Fibroblast of skin of left biceps (primary cell): ENCODE measurements at regions not wholly inside any gene's neighbourhood (a gene's known extent, or its start where the extent isn't known, plus 50 kb on each side); places are given as distances from the start of the nearest gene placed in this dataset.
"Not testable (repeated sequence)": the region's sequence is repeated elsewhere in the genome, so short reads cannot be mapped to it uniquely, and the experiment has no call there.

ENCODE experiments used
- DNase-seq, 2 experiments: peaks; one replicate each; pipeline ENCODE4 v3.0.0-alpha.2; 2013; ENCODE audit warnings: low read depth in 2 of 2

- no peak for DNase-seq
Observed at GRCh38 chr2:45114221-45114955, 105.1 kb upstream of the SIX2 start.

GRCh38 chr2:45112750-45113149 lies 103.5 kb upstream of the SIX2 start:
- DNase-seq: no peak

DNA sequence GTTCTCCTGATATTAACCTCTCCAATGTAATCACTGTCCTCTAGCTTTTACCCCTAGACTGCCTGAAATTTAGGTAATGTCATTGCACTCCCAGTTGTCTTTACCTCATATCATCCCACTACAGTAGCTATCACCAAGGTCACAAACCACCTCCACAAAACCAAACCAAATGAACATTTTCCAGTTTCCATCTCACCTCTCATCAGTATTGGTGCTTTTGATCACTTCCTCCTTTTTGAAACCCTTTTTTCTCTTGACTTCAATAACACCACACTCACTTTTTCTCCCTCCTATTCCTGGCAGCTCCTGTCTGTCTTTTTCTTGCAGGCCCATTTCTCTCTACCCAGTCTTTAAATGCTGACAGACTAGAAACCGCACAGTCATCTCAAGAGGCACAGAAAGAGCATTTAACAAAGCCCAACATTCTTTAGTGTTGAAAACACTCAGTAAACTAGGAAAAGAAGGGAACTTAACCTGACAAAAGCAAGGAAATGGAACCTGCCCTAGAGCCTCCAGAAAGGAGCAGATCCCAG lies 95.9 kb upstream of the SIX2 start:
- DNase-seq: no peak

GRCh38 chr2:45104429-45104828 lies 95.2 kb upstream of the SIX2 start:
- DNase-seq: no peak

DNA sequence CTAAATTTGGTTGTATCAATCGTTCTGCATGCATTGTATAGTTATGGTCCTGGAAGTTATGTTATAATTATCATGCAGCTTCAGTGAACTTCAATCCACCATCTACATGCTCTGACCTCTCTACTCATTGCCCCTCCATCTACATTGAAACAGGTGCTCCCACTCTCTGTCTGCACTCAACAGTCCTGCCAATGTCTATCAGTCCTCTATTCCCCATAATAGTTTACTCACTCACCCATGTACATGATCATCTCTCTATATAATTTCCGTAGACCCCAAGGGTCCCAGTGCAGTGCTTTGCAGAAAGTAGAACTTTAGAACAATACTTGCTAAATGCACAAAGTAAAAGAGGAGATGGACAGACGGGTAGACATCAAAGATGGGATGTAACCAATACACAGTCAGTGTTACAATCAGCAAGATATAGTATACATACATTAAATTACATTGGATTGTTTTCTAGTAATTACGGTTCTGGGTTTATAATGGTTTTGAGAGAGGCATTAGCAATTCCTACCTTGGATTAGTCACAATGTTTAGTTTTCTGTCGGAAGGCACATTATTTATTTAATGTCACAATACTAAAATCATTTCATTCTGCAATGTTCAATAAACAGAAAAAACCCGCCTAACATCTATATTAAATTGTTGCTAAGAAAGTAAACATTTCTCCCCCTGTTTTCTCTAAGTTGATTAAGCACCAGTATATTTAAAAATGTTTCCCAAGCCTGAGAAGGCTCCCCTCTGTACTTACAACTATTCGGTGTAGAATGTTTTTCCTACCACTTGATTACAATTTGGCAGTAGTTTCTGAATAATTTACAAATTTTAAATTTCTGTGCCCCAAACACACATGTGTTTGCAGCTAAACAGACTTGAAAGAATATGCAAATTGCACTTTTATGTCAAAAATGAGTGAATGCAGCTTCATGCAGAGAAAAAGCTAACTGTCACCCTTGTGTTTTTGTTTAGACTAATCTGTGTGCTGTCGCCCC lies 94.4 kb upstream of the SIX2 start:
- DNase-seq: no peak

DNA sequence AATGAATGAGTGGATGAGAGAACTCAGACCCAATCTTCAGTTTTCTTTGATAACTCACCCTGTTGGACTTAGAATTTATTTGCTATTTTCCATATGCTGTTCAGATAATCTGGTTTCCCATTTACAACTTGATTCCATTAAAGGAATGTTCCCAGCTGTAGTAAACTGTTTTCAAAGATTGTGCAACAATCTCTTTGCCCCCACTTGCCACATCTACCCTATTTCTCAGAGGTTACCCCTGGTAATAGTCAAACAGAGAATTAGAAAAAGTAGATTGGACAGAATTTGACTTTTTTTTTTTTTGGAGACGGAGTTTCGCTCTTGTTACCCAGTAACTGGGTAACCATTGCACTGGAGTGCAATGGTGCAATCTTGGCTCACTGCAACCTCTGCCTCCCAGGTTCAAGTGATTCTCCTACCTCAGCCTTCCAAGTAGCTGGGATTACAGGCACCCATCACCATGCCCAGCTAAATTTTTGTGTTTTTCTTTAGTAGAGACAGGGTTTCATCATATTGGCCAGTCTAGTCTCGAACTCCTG lies 93.4 kb upstream of the SIX2 start:
- no peak for DNase-seq

DNA sequence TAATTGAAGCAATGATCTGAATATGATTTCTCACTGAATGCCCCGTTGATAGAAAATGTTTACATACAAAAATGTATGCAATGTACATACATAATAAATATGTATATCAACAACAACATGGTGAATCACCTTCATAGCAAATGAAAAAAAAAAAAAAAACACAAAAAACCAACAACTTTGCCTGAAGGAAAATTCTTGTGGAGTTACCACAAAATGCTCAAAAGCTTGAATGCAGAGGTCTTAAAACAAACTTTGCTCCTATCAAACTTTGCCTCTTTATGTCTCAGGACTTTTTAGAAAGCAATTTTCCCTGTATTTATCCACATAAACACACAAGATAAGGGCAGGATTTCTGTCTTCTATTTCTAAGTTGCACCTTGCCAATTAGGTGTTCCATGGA lies 92.9 kb upstream of the SIX2 start:
- DNase-seq: no peak

GRCh38 chr2:45096996-45097395 lies 87.7 kb upstream of the SIX2 start:
- DNase-seq: no peak

- DNase-seq: not testable (repeated sequence)
Observed at GRCh38 chr2:45096038-45096437, 86.8 kb upstream of the SIX2 start.

DNA sequence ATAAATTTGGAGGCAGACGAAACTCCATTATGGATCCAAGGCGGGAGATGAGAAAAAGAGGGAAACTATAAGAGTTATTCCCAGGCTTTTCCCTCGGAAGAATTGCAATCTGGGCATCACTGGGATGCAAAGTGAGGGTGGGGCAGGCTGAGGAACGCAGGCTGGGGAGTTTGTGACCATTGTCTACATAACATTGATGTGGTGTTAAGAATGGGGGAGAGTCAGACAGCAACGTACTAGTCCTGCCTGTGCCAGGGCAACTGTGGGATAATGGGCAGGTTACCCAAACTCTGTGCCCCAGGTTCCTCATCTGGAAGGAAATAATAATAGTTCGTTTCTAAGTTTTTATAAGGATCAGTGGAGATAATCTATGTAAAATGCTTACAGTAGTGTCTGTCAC lies 84.4 kb upstream of the SIX2 start:
- no peak for DNase-seq

GRCh38 chr2:45093181-45093580 lies 83.9 kb upstream of the SIX2 start:
- DNase-seq: no peak

DNA sequence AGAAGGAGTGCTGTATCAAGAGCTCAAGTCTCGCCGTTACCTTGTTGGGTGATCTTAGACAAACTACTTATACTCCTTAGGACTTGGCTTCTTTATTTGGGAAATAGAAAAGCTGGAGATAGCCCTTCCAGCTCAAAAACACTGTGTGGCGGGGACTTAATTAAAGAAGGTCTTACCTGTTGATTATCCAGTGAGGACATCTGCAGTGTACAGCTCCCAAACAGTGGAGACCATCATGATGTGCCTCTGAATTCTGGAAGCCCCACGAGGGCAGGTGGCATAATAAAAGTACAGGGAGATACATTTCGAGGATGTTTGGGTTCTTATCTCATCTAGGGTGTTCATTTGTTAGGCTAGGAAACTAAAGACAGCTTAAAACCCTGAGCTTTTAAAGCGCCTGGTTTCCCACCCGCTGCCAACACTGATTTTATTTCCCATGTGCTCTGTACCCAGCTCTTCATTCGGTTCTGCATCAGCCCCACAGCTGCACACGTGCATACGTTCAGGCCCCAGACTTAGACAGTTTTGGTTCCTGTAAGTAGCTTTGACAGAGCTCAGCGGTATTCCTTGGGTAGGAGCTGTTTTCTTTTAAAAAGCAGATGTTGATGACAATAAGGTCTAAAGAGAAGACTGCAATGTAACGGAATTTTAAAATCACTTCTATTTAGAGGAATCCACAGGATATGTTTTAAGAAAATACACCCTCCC lies 80.5 kb upstream of the SIX2 start:
- no peak for DNase-seq

- no peak for DNase-seq
Observed at GRCh38 chr2:45085487-45085886, 76.2 kb upstream of the SIX2 start.

GRCh38 chr2:45084361-45085020 lies 75.2 kb upstream of the SIX2 start:
- no peak for DNase-seq

- DNase-seq: no peak
Observed at GRCh38 chr2:45083175-45083574, 73.9 kb upstream of the SIX2 start.

DNA sequence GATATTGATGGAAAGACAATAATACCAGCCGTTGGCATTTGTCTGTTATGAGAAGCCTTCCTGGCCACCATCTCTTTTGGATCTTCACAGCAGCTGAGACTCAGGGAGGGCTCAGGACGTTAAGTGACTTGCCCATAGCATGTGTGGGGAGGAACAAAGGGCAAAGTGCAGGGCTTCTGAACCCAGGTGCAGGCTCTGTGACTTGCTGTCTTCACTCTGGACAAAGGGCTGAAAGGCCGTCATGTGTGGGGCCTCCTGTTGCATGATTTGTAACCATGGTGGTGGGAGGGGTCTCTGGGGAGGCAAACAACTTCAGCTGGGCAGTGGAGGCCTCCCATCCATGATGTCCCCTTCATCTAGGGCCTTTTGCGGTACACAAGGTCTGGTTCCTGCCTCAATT lies 65.5 kb upstream of the SIX2 start:
- no peak for DNase-seq

GRCh38 chr2:45072862-45073237 lies 63.6 kb upstream of the SIX2 start:
- no peak for DNase-seq

- no peak for DNase-seq
Observed at GRCh38 chr2:45072064-45072861, 63.0 kb upstream of the SIX2 start.

DNA sequence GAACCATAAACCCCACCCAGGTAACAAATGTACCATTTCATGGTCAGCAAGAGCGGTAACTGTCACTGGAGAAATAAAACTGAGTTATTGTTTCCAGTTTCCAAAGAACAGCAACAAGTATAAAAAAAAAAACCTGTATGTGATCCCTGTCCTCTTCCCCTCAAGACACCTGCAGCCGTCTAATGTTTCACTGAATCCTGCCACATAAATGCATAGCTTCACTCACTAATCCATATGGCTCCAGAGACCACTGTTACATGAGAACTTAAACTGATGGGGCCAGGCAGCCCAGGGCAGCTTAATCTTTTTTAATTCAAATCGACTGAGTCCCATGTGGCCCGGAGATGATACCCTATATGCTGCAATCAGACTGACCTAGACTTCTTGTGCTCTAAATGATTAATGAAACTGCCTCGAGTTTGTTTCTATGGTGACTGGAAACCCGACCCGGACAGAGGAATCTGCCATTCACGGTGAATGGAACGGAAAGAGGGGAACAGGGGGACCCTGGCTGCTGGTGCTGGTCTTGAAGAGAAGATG lies 60.9 kb upstream of the SIX2 start:
- no peak for DNase-seq

- no peak for DNase-seq
Observed at GRCh38 chr2:45069684-45070083, 60.4 kb upstream of the SIX2 start.
